HEK293 (cell line): ENCODE measurements at regions not wholly inside any gene's neighbourhood (a gene's known extent, or its start where the extent isn't known, plus 50 kb on each side); places are given as distances from the start of the nearest gene placed in this dataset.

Experiments used
- CTCF ChIA-PET: fragments of 350-600 bp; formaldehyde crosslinking; extraction: SDS; loops from one replicate; lab custom pipeline; 2021; ENCODE audit warnings: antibody characterized with exemption; lab: Yijun Ruan, JAX
- POLR2A ChIA-PET: fragments of 300-600 bp; formaldehyde crosslinking; extraction: SDS; loops from one replicate; lab custom pipeline; 2020; ENCODE audit warnings: antibody characterized with exemption, inconsistent platforms; lab: Yijun Ruan, JAX
- H3K27ac ChIP-seq: fragments of 200-500 bp; sonication (Bioruptor generic); 2 replicates; pipeline ENCODE4 v1.5.1; 2014; ENCODE audit warnings: low read depth, low read length, control low read depth, inconsistent platforms; ENCODE audit errors: extremely low read depth
- H3K36me3 ChIP-seq, 2 experiments: fragments of 200-500 bp in 1 of 2; sonication (Bioruptor generic) in 1 of 2; 1 replicate in 1 of 2; 2 replicates in 1 of 2; pipeline ENCODE4 v1.5.1; 2014 to 2017; ENCODE audit warnings: inconsistent platforms in 2 of 2, low read length in 2 of 2; ENCODE audit not compliant: control insufficient read depth in 2 of 2, insufficient read depth in 1 of 2
- H3K4me1 ChIP-seq: fragments of 200-500 bp; sonication (Bioruptor generic); 2 replicates; pipeline ENCODE4 v1.5.1; 2014; ENCODE audit warnings: mild to moderate bottlenecking, low read length, inconsistent platforms; ENCODE audit not compliant: control insufficient read depth, insufficient read depth
- H3K4me3 ChIP-seq: 2 replicates; pipeline ENCODE4 v1.5.1; 2011; ENCODE audit warnings: low read depth, mild to moderate bottlenecking, control low read depth, low read length, moderate library complexity
- H3K9me3 ChIP-seq: fragments of 200-500 bp; sonication (Bioruptor generic); 2 replicates; pipeline ENCODE4 v1.5.1; 2014; ENCODE audit warnings: low read depth, low read length, inconsistent platforms; ENCODE audit not compliant: control insufficient read depth, insufficient read depth
- EGR2 ChIP-seq: fragments of 450-650 bp; formaldehyde crosslinking; IDR thresholded peaks from 2 replicates; pipeline ENCODE4 v1.5.1; 2016; ENCODE audit warnings: low read depth, missing biosample characterization, missing genetic modification characterization
- KLF1 ChIP-seq: fragments of 450-650 bp; formaldehyde crosslinking; IDR thresholded peaks from 2 replicates; pipeline ENCODE4 v1.5.1; 2016; ENCODE audit warnings: missing biosample characterization, missing genetic modification characterization
- KLF10 ChIP-seq: fragments of 450-650 bp; IDR thresholded peaks from 2 replicates; pipeline ENCODE4 v1.5.1; 2018; ENCODE audit warnings: missing biosample characterization, mild to moderate bottlenecking, missing genetic modification characterization
- PBX3 ChIP-seq: sonication (generic); formaldehyde crosslinking; IDR thresholded peaks from 2 replicates; pipeline ENCODE4 v1.8.1; 2022; ENCODE audit warnings: mild to moderate bottlenecking, moderate library complexity, missing genetic modification reagents
- PRDM1 ChIP-seq: fragments of 450-650 bp; formaldehyde crosslinking; IDR thresholded peaks from 2 replicates; pipeline ENCODE4; 2016; ENCODE audit warnings: missing biosample characterization, missing genetic modification characterization
- SALL2 ChIP-seq: fragments of 450-650 bp; formaldehyde crosslinking; IDR thresholded peaks from 2 replicates; pipeline ENCODE4 v1.5.0; 2017; ENCODE audit warnings: missing biosample characterization, mild to moderate bottlenecking, missing genetic modification characterization, borderline replicate concordance
- SP3 ChIP-seq: fragments of 450-650 bp; formaldehyde crosslinking; IDR thresholded peaks from 2 replicates; pipeline ENCODE4 v1.5.1; 2016; ENCODE audit warnings: missing biosample characterization, missing genetic modification characterization
- WT1 ChIP-seq: fragments of 450-650 bp; formaldehyde crosslinking; IDR thresholded peaks from 2 replicates; pipeline ENCODE4 v1.5.1; 2016; ENCODE audit warnings: missing biosample characterization, missing genetic modification characterization
- ZFHX2 ChIP-seq: fragments of 450-650 bp; formaldehyde crosslinking; conservative IDR thresholded peaks from 2 replicates; pipeline ENCODE4 v1.5.1; 2016; ENCODE audit warnings: missing biosample characterization, missing genetic modification characterization
- ZFP69B ChIP-seq: fragments of 450-650 bp; formaldehyde crosslinking; IDR thresholded peaks from 2 replicates; pipeline ENCODE4 v1.5.1; 2016; ENCODE audit warnings: missing biosample characterization, missing genetic modification characterization
- ZNF174 ChIP-seq: fragments of 450-650 bp; formaldehyde crosslinking; IDR thresholded peaks from 2 replicates; pipeline ENCODE4 v1.5.0; 2017; ENCODE audit warnings: missing biosample characterization, mild to moderate bottlenecking, missing genetic modification characterization
- ZNF175 ChIP-seq: fragments of 450-650 bp; formaldehyde crosslinking; IDR thresholded peaks from 2 replicates; pipeline ENCODE4 v1.5.1; 2016; ENCODE audit warnings: missing biosample characterization, missing genetic modification characterization
- ZNF223 ChIP-seq: fragments of 450-650 bp; formaldehyde crosslinking; IDR thresholded peaks from 2 replicates; pipeline ENCODE4 v1.5.1; 2016; ENCODE audit warnings: missing biosample characterization, missing genetic modification characterization
- ZNF366 ChIP-seq: fragments of 450-650 bp; formaldehyde crosslinking; conservative IDR thresholded peaks from 2 replicates; pipeline ENCODE4 v1.5.1; 2016; ENCODE audit warnings: missing biosample characterization, missing genetic modification characterization
- ZNF398 ChIP-seq: fragments of 450-650 bp; formaldehyde crosslinking; IDR thresholded peaks from 2 replicates; pipeline ENCODE4 v1.5.1; 2017; ENCODE audit warnings: missing biosample characterization, missing genetic modification characterization
- ZNF433 ChIP-seq: fragments of 450-650 bp; formaldehyde crosslinking; IDR thresholded peaks from 2 replicates; pipeline ENCODE4 v1.5.1; 2016; ENCODE audit warnings: missing biosample characterization, missing genetic modification characterization, low read depth
- ZNF48 ChIP-seq: fragments of 450-650 bp; formaldehyde crosslinking; IDR thresholded peaks from 2 replicates; pipeline ENCODE4 v1.5.1; 2016; ENCODE audit warnings: missing biosample characterization, missing genetic modification characterization
- ZNF626 ChIP-seq: fragments of 450-650 bp; sonication (Bioruptor Pico); formaldehyde crosslinking; IDR thresholded peaks from 2 replicates; pipeline ENCODE4 v1.5.1; 2018; ENCODE audit warnings: missing biosample characterization, missing genetic modification characterization, inconsistent platforms
- ZNF658 ChIP-seq: fragments of 450-650 bp; formaldehyde crosslinking; IDR thresholded peaks from 2 replicates; pipeline ENCODE4; 2016; ENCODE audit warnings: missing biosample characterization, missing genetic modification characterization
- ZXDB ChIP-seq: fragments of 450-650 bp; formaldehyde crosslinking; IDR thresholded peaks from 2 replicates; pipeline ENCODE4 v1.5.1; 2016; ENCODE audit warnings: missing biosample characterization, missing genetic modification characterization

DNA sequence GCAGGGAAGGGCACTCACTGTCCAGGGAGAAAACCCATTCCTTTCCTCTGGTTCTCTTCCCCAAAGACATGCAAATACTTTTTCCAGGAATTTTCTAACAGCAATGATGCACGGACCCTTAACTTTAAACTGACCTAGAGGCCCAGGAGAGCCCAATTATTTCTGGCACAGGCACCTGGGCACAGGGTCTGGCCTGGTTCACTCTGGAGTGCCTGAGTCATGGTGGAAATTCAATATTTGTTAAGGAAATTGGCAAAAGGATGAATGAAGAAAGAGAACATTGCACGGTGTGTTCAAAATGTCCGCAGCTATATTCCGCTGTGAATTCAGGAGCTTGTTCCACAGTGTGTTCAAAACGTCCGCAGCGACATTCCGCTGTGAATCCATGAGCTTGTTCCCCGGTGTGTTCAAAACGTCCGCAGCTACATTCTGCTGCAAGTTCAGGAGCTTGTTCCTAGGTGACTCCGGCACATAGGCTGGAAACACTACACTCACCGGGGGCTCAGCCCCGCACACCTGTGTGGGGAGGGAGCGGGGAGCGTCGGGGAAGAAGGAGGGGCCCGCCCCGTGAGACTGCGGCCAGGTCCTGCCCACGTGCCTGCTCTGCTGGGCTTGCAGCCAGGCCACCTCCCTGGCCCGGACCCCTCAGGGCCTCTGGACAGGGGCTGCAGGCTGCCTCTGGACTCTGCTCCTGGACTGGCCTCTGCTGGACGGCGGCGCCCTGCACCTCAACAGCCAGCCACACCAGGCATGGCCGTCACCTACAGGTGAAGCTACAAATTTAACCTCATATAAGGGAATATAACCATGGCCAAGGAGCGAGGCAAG, 72.0 kb upstream of the FAM20C start (continued):
- no peak for TF ChIP-seq ZNF48 (tag by site-specific recombination)

GRCh38 chr7:121002-121785, 71.2 kb upstream of the FAM20C start:
- ChIA-PET CTCF (no interaction called here), POLR2A (interaction anchor here (0.6 kb wide), 1 partner anchor 38 kb away, joined by 5 read pairs; no protein-coding TSS in a partner anchor)
- H3K36me3 ChIP-seq: no peaks in the 10 kb centered on the region
- H3K27ac ChIP-seq: no peak overlapping the region
- H3K4me1 ChIP-seq: no peaks in the 10 kb centered on the region
- TF ChIP-seq ZNF175 (tag by site-specific recombination): no peak
- TF ChIP-seq ZNF398 (tag by site-specific recombination): peak; percentile 81
- no peak for TF ChIP-seq ZNF174
- TF ChIP-seq PBX3 (CRISPR knock-in tag): no peak
- TF ChIP-seq SP3 (tag by site-specific recombination): peak; percentile 82
- TF ChIP-seq ZNF366 (tag by site-specific recombination): peak; percentile 85
- TF ChIP-seq ZFHX2 (tag by site-specific recombination): peak; percentile 85
- TF ChIP-seq EGR2: peak; percentile 95
- TF ChIP-seq ZFP69B: no peak
- no peak for TF ChIP-seq ZNF433 (tag by site-specific recombination)
- peak; percentile 77 for TF ChIP-seq PRDM1 (tag by site-specific recombination)
- TF ChIP-seq KLF10 (tag by site-specific recombination): no peak
- peak; percentile 18; the same call in 1 of the 2 replicates for TF ChIP-seq KLF1 (tag by site-specific recombination)
- TF ChIP-seq ZNF223 (tag by site-specific recombination): no peak
- TF ChIP-seq SALL2 (tag by site-specific recombination): no peak
- TF ChIP-seq WT1 (tag by site-specific recombination): peak; percentile 81
- no peak overlapping the region for H3K4me3 ChIP-seq
- H3K9me3 ChIP-seq: no peaks in the 10 kb centered on the region

- no peak overlapping the region for H3K4me3 ChIP-seq
- TF ChIP-seq ZNF658 (tag by site-specific recombination) (no peak), ZNF626 (tag by site-specific recombination) (no peak), ZXDB (tag by site-specific recombination) (no peak), ZFHX2 (tag by site-specific recombination) (no peak)
- no peaks in the 10 kb centered on the region for H3K4me1 ChIP-seq
- no peaks in the 10 kb centered on the region for H3K9me3 ChIP-seq
- ChIA-PET POLR2A (no interaction called here), CTCF (no interaction called here)
- no peaks in the 10 kb centered on the region for H3K36me3 ChIP-seq
- H3K27ac ChIP-seq: no peak overlapping the region
Measured at GRCh38 chr7:123237-123636, 69.1 kb upstream of the FAM20C start.
